ENCODE measurements at regions not wholly inside any gene's neighbourhood (a gene's known extent, or its start where the extent isn't known, plus 50 kb on each side); places are given as distances from the start of the nearest gene placed in this dataset.

DNA sequence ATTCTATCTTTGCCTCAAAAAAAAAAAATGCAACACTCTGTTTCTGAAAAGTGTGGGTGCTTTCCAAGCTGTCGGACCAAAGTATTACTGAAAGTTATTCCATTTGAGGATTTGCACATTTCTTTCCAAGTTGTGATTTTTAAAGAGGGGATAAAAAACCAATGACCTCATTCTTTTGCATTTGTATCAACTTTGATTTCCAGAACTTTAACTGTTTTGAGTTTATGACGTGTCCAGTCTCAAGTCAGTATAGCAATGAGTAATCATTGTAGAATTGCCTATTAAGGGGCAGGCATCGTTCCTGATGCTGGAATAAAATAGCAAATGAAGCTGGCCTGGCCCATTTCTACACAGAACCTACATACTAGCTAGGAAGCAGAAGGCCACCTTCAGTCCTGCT, 229.6 kb upstream of the RBFOX1 start:
- DNase-seq (ENCODE audit: low read depth in 2 of 3, low spot score in 1 of 3) = no peak

DNA sequence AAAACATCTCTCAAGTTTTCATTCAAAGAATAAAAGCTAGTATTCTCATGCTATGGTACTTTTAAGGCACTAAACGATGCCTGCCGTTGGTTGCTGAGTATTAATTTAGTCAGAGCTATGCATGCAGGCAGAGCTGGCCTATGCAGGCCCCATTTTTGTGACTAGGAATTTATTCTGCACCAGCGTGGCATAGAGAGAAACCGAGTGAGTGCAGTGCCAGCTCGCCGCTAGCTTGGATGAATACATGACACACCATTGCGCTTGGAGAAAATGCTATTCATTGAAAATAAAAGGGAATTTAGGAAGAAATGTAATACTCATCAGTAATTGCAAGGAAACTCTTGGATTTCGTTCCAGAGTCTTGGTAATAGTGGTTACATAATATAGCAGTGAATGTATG, 231.6 kb upstream of the RBFOX1 start:
- DNase-seq (ENCODE audit: low read depth in 2 of 3, low spot score in 1 of 3) = no peak

DNA sequence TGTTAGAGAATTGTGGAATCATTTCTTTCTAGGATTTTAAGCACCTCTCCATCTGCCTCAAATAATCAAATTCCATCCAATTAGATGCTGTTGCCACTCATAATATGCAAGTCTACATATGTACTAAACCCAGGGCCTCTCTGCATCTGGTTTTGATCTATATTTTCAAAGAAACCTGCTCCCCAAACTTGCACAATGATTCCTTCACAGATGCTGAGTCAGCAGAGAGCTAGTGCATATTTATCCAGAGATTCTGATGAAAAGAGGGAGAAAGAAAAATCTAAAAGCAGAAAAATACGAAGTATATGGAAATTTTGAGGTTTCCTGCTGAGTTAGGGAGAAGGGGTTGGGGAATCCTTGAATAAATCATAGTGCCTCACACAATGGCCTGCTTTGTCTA, 235.1 kb upstream of the RBFOX1 start:
- DNase-seq (ENCODE audit: low read depth in 2 of 3, low spot score in 1 of 3) = no peak

DNA sequence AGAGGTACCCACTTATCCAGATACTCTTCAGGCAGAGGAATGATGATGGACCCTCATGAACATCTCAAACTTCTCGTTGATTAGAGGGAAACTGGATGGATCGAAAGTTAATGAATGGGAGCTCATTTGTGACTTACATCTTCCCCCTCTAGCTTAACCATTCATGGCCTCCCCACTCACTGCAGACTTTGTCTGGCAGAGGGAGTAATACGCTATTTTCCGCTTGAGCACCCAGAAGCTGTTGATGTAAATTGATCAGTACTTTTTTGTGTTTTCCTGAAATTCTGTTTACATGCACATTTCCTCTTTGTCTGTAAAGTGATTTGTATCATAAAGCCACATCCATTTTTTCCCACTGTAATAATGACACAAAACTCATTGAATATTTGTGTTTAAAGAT, 239.1 kb upstream of the RBFOX1 start:
- no peak for DNase-seq (ENCODE audit: low read depth in 2 of 3, low spot score in 1 of 3)

DNA sequence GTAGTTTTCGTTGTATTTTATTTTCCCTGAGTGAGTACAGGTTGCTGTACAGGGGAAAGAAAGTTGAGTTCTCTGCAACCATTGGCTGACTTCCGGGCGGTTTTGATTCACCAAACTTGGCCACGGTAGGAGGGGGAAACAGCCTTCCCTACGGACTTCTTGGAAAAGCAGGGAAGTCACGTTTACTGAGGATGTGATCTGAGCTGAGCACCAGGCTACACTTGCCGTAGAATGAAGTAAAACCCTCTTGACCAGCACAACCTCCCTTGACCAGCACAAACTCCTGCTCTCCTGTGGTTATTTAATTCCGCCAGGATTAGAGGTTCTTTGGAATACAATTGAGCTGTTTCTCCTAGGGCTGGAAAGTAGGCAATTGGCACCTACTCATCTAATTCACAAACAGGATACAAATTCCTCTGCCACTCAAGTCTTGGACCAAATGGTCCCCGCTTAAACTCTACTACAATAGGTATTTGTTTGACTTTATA, 242.0 kb upstream of the RBFOX1 start:
- no peak for DNase-seq (ENCODE audit: low read depth in 2 of 3, low spot score in 1 of 3)

DNA sequence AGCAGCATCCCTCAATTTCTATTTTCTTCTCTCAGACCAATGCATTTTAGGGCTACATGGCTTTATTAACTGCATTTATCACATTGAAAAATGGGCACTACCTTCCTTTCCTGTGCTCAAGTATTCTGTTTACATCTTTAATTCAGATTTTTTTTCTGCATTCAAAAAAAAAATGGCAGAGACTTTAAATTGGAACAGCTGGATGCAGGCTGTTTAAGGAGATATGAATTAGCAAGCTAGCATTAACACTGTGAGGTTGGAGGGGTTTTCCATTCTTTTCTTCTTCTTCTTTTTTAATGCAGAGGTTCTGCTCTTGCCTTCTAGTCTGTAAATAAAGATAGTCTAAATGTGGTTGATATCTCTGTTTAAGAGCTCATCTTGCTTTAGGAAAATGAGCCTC, 242.9 kb upstream of the RBFOX1 start:
- no peak for DNase-seq (ENCODE audit: low read depth in 2 of 3, low spot score in 1 of 3)

DNA sequence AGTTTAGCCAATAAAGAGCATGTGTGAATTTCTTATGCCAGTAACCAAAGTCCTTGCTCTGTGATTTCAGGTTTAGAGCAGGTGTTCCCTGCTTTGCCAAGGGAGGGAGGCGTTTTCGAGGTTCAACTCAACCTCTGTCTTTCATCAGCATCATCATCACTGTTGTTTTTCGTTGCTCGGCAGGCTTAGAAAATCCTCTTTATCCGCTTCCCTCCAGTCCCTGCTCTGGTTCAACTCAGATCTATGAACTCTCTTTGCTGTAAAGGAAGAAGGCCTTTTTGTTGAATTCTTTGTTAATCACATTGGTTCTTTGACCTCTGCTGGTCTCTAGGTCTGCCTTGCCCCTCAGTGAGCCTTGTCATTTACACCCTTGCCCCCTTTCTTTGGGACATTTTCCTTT, 243.9 kb upstream of the RBFOX1 start:
- no peak for DNase-seq (ENCODE audit: low read depth in 2 of 3, low spot score in 1 of 3)

DNA sequence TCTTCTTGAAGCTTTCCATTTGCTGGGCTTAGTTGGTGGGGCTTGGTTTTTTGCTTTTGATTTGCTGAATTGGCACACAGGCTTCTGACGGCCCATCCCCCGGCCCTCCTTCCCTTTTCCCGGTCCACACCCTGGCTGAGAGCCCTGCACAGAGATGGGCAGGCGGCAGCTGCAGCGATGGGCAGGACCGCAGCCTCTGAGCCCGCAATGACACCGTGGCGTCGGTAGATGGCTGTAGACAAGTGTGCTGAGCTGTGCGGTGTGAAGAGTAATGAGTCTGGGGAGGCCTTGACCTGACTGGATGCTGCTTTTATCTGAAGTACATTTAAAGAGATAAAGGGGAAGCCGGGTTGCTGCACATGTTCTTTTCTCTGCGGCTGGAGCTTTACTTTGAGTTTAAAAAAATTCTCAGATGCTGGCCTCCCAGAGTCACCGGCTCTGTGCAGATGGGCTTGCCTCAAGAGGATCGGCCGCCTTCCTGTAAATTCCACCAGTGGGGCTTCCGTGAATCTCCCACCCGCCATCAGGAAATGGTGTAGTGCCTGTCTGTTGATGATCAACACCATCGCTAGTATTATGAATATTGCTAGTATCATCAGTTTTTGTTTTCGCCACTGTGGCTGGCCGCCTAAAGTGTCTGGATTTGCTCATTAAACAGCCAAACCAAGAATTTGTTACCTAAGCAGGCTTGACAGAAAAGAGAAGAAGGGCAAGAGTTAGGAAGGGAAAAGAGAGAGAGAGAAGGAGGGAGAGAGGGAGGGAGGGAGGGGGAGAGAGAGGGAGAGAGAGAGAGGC, 245.6 kb upstream of the RBFOX1 start:
- no peak for DNase-seq (ENCODE audit: low read depth in 2 of 3, low spot score in 1 of 3)

DNA sequence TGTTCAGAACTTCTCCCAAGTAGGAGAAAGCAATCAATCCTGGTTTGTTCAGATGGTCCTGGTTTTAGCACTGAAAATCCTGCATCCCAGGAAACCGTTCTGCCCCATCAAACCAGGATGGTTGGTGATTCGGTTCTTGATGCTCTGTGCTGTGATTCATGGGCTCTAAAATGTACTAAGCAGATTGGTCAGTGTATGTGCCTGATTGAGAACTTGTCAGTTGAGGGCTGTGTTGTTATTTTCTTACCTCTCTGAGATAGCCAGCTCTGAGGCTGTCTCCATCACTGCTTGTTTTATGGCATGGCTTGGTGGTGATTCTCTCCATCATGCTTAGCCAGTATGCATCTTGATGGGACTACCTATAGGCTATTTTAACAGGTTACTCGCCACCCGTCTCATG, 246.9 kb upstream of the RBFOX1 start:
- DNase-seq (ENCODE audit: low read depth in 2 of 3, low spot score in 1 of 3) = no peak

DNA sequence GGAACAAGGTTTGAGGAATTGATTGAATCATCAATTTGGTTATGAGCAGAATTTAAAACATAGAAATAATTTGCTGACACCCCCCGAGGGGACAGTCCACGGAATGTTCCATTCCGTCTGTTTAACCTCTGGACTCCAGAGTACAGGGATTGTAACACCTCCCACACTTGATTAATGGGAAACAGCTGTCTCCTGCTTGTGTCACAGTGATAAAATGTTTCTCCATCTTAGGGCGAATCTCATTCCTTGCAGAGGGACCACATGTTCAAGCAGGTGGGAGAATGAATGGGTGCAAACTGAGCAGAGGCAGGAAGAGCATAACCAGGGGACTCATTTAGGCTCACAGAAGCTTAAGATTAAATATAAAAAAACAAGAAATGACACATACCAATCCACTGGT, 249.5 kb upstream of the RBFOX1 start:
- DNase-seq (ENCODE audit: low read depth in 2 of 3, low spot score in 1 of 3) = no peak

DNA sequence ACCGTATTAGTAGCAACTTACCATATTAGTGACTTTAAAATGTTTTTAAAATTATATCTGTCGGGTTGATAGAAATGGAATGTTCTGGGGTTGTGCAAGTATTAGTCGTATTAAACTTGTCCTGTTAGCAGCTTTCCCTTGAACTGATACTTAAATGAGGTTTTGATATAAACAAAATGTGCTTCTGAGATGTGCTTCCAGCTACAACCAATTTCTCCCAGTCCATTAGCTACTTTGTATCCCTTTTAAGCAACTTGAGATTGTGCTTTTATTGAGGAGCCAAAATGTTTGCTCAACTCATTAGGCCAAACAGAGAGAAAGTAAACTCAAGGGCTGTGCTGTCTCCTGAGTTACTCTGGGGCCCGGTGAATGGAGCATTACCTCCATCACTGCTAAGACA, 255.0 kb upstream of the RBFOX1 start:
- no peak for DNase-seq (ENCODE audit: low read depth in 2 of 3, low spot score in 1 of 3)

DNA sequence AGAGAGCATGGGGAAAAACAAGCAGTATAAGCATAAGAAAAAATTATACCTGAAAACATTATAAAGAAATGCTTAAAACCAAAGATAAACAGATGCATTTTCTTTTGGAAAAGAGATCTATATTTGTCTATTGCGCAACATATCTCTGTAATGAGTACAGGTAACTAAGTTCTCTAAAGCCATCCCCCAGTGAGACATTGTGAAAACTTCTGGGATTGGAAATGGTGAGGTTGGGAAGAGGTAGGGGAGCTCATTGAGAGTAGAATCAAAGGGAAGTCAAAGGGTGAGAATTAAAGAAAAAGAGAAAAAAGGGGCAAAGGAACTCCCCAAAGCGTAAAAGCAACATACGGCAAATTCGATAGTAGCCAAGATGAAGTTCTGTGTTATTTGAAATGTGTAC, 257.9 kb upstream of the RBFOX1 start:
- no peak for DNase-seq (ENCODE audit: low read depth in 2 of 3, low spot score in 1 of 3)

DNA sequence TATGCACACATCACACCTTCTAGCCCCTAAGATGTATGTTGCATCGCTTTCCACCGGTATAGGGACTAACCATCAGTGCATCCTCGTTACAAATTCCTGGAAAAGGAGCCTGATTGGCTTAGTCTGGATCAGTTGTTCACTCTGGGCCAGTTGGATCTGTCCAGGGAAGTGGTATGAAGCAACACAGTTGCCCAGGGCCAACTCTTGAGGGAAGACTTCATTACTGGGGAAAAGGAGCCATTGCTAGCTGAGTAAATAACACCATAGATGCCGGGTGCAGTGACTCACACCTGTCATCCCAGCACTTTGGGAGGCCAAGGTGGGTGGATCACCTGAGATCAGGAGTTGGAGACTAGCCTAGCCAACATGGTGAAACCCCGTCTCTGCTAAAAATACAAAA, 275.2 kb upstream of the RBFOX1 start:
- no peak for DNase-seq (ENCODE audit: low read depth in 2 of 3, low spot score in 1 of 3)

DNA sequence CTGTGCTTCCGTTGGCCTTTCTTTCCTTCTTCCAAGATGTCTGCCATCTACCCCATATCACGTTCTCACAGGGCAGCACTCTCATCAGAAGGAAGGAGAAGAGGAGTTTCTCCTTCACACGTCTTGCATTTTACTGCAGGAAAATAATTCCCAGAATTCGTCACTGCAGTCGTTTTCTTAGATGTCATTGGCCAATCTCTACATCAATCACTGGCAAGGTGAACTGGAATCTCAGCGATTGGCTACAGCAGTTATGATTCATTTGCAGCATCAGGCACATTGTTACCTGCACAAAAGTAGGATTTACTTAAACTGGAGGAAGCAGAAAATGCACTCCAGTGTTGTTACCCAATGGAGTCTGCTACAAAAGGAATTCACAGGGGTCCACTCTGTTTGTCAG, 277.2 kb upstream of the RBFOX1 start:
- no peak for DNase-seq (ENCODE audit: low read depth in 2 of 3, low spot score in 1 of 3)

DNA sequence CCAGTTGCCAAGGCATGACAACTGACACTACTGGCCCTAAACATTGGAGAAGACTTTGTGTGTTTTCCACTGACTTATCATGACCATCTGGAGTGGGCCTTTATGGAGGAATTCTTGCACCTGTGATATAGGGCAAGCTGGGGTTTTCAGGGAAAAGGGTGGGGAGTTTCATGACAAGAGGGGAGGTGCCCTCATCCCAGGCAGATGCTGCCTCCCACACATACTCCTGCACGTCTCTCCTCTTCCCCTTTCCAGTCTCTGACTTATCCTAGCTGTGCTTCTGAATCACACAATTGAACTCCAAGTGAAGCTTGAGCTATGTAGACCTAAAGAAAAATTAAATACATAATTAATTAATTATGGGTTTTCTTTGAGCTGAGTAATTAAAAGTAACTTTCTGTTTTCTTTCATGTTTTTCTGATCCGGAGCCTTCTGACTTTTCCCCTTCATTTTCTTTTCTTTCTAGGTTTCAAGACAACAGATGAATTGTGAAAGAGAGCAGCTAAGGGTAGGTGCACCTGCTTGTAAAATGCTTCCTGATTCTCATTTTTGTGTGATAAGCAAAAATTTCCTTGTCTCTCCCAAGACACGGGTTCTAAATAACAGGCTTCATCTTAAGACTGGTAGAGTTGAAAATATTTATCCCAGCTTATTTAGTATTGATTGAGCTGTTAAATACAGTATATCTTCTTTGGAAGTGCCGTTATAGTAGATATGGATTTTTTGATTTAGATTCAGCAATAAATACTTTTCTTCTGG, 280.9 kb upstream of the RBFOX1 start:
- DNase-seq (ENCODE audit: low read depth in 2 of 3, low spot score in 1 of 3) = no peak

DNA sequence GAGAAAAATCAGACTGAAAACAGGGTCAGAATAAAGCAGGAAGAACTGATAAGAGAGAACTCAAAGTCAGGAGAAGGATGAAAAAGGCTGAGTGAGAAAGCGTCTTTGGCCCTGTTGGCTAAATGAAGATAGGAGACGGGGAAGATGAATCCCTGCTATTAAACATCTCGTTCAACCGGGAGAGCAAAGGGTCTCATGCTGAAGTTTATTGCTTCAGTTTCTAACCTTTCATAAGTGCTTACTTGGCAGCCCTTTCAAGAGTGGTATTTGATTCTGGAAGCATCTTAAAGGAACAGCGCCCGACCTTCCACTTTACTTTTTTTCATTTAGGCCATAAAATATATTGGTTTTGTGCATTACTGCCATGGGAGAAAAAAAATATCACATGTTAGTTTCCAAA, 288.3 kb upstream of the RBFOX1 start:
- no peak for DNase-seq (ENCODE audit: low read depth in 2 of 3, low spot score in 1 of 3)

DNA sequence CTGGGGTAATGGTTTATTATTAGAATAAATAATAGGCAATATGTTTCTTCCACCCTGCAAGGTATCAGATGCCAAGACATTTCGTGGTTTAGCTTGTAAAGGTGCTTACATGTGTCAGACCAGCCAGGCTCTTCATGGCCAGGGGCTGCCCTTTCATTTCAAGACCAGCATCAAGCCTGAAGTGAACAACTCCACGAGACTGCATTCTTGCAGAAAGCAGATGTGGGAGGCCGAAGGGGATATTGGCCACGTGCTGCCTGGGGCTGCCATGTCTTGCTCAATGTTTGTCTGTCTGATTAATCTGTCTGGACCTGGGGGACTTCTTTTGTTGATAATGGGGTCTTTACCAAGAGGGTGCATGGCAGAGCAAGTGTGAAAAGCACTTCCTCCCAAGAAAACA, 294.2 kb upstream of the RBFOX1 start:
- DNase-seq (ENCODE audit: low read depth in 2 of 3, low spot score in 1 of 3) = no peak

DNA sequence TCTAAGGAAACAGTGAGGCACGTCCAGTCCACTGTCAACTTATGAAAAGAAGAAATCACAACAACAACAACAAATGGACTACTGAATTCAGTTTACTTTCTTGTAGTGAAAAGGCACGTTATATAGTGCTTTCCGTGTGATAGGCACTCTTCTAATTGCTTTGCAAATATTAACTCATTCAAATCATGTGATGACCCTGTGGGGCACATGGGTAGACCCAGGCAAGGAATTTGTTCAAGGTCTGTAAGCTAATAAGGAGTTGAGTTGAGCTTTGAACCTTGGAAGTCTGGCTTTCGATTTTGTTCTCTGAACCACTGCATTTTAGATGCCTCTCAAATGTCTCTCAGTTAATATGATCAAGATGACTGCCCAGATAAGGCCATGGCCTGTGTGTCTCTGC, 295.1 kb upstream of the RBFOX1 start:
- DNase-seq (ENCODE audit: low read depth in 2 of 3, low spot score in 1 of 3) = no peak

DNA sequence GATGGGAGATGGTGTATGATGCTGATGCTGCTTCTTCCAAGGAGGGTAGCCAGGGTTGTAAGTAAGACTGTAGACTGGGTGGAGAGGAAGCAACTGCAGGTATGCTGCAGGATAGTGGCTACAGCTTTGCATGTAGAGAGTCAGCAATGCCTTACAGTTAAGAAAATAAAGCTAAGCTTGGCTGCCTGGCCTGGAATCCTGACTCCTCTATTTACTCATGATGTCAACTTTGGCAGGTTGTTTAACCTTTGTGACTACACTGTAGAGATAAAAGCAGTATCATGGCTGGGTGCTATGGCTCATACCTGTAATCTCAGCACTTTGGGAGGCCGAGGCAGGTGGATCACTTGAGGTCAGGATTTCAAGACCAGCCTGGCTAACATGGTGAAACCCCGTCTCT, 301.6 kb upstream of the RBFOX1 start:
- DNase-seq (ENCODE audit: low read depth in 2 of 3, low spot score in 1 of 3) = no peak

DNA sequence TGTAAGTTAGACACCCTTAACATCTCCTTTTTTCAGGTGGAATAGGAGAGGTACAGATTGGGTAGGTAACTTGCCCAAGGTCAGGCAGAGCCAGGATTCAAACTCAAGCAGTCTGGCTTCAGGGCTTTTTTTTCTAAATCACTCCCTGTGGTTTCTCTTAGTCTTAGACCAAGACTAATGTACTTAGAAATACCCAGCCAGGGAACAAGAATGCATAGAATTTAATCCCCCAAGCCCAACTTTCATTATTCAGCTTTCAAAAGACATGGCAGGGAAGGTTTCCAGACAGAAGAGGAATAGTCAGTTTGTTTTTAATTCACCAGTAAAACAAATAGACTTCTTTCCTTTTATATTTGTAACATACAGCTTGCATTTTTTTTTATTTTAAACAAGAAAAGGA, 305.2 kb upstream of the RBFOX1 start:
- DNase-seq (ENCODE audit: low read depth in 2 of 3, low spot score in 1 of 3) = no peak

DNA sequence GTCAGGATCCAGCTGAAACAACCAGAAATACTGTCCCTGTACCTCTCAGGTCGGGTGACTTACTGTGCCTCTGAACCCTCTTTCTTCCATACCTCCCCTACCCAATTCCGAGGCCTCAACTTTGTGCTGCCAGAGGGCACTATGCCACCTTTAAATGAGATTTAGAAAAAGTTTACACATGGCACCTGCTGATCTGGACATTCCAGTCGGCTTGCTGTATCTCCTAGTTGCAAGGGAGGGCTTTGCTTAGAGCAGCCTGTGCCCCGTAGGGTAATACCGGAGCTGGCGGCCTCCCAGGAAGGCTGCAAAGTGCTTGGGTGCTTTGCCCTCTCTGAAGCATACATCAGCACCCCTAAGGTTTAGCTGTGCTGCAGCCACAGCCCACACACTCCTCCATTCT, 306.0 kb upstream of the RBFOX1 start:
- DNase-seq (ENCODE audit: low read depth in 2 of 3, low spot score in 1 of 3) = no peak

DNA sequence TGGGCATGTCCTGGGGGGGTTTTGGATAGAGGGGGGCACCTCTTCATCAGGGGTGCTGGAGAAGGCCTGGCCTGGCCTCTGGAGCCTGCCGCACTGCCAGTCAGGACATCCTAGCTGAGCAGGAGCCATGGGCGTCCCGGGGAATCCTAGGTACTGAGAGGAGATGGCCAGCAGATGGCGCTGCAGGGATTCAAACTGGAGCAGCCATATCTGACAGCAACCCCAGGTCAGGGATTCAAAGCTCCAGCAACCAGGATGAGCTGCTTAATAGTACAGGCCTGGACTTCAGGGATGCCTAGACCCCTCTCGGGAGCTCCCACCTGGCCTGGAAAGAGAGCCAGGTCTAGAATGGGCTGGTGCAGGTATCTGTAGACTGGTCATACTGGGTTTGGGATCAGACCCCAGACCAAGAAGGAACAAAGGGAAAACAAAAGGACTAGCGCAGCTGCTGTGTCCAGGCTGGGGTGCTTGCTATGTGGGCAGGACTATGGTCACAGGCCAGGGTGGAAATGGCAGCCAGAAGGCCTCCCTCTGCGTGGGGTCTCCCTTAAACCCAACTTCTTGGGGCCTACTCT, 306.9 kb upstream of the RBFOX1 start:
- peak; percentile 17 to 25 (median 20) for DNase-seq (ENCODE audit: low read depth in 2 of 3, low spot score in 1 of 3)
